GM19324 (cell line): ENCODE measurements at regions not wholly inside any gene's neighbourhood (a gene's known extent, or its start where the extent isn't known, plus 50 kb on each side); places are given as distances from the start of the nearest gene placed in this dataset.
"Not testable (repeated sequence)": the region's sequence is repeated elsewhere in the genome, so short reads cannot be mapped to it uniquely, and the experiment has no call there.

Source experiments
- ATAC-seq: cut with Tn5 transposase; IDR thresholded peaks from one replicate; pipeline ENCODE4 v1.9.1; 2021; ENCODE audit warnings: mild to moderate bottlenecking, moderate library complexity; ENCODE audit not compliant: unreplicated experiment, low FRiP score

- no peak for ATAC-seq
Measured at GRCh38 chr13:65342541-65343337, 1887.4 kb downstream of the PCDH9 start.

GRCh38 chr13:65339241-65339640 lies 1890.9 kb downstream of the PCDH9 start:
- no peak for ATAC-seq

- ATAC-seq = no peak
Measured at GRCh38 chr13:65336916-65337315, 1893.2 kb downstream of the PCDH9 start.

GRCh38 chr13:65336087-65336749 lies 1893.9 kb downstream of the PCDH9 start:
- ATAC-seq = no peak

GRCh38 chr13:65330691-65331090 lies 1899.4 kb downstream of the PCDH9 start:
- no peak for ATAC-seq

- no peak for ATAC-seq
Measured at GRCh38 chr13:65330287-65330686, 1899.8 kb downstream of the PCDH9 start.

GRCh38 chr13:65323192-65323591 lies 1906.9 kb downstream of the PCDH9 start:
- ATAC-seq = not testable (repeated sequence)

GRCh38 chr13:65321423-65321822 lies 1908.7 kb downstream of the PCDH9 start:
- not testable (repeated sequence) for ATAC-seq

- ATAC-seq = no peak
Measured at GRCh38 chr13:65314008-65314407, 1916.1 kb downstream of the PCDH9 start.

GRCh38 chr13:65310663-65311328 lies 1919.3 kb downstream of the PCDH9 start:
- no peak for ATAC-seq

- ATAC-seq = no peak
Measured at GRCh38 chr13:65309906-65310305, 1920.2 kb downstream of the PCDH9 start.

- not testable (repeated sequence) for ATAC-seq
Measured at GRCh38 chr13:65308729-65309128, 1921.4 kb downstream of the PCDH9 start.

- no peak for ATAC-seq
Measured at GRCh38 chr13:65307056-65307455, 1923.1 kb downstream of the PCDH9 start.

GRCh38 chr13:65302691-65303090 lies 1927.4 kb downstream of the PCDH9 start:
- no peak for ATAC-seq

GRCh38 chr13:65301506-65301905 lies 1928.6 kb downstream of the PCDH9 start:
- ATAC-seq = no peak

GRCh38 chr13:65300220-65300619 lies 1929.9 kb downstream of the PCDH9 start:
- ATAC-seq = no peak

GRCh38 chr13:65293530-65294198 lies 1936.5 kb downstream of the PCDH9 start:
- ATAC-seq = no peak

- no peak for ATAC-seq
Measured at GRCh38 chr13:65292488-65292901, 1937.6 kb downstream of the PCDH9 start.

- ATAC-seq = no peak
Measured at GRCh38 chr13:65287405-65287804, 1942.7 kb downstream of the PCDH9 start.

GRCh38 chr13:65275838-65276630 lies 1954.1 kb downstream of the PCDH9 start:
- ATAC-seq = no peak
